Pulmonary artery endothelial cell (primary cell): ENCODE measurements at regions not wholly inside any gene's neighbourhood (a gene's known extent, or its start where the extent isn't known, plus 50 kb on each side); places are given as distances from the start of the nearest gene placed in this dataset.

Experiments used
- DNase-seq: peaks from one replicate; pipeline ENCODE4 v3.0.0-alpha.2; 2011; ENCODE audit warnings: low read depth, low spot score

DNA sequence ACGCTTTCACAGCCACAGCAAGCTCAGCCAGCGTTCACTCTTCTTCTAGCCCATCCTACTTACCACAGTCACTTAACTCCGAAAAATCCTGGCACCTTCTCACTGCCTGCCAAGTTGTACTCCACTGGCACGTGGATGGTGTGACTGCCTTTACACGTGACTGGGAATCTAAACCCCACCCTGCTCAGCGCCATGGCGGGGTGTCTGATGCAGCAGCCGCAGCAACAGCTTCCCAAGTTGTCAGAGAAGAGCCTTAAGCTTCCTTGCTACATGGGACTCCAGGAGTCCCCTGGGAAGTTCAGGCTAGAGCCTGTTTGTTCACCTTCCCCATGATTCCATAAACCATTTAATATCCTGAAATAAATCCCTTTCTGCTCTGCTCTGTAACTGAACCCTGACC lies 61.9 kb upstream of the FOXC1 start:
- DNase-seq: no peak

DNA sequence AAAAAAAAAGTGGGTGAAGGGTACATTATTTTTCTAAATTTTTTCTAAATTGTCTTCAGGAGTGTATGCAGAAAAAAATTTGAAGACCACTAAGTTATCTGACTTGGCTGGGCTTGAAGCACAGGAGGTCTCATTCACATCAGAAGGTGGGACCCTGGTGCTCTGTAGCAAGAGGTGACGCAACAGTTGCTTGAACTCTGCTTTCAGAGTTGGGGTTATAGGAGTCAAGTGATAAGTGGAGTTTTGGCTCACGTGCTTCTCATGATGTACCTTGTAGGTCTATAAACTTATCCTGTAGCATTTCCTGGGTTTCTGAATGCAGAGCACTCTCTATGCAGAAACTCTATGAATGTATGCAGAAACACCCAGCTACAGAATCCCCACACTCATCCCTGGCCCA lies 58.5 kb upstream of the FOXC1 start:
- DNase-seq: no peak

DNA sequence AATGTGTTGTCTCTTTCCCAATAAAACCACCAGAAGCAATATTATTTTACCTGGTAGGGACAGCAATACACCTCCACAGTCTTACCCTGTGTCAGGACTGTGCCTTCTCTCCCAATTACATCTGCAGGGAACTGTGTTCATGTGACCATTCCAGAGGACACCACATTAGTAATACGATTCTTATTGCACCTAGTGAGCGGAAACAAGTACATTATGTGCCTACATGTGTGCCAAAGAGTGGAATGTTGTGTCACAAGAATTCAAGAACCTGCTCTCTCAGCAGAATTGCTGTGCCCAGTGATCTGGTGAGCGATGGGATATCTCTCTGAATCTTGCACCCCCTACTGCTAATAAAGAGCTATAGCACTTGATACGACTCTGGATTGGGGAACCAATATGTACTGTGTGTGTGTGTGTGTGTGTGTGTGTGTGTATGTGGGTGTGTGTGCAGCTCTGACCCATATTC lies 57.4 kb upstream of the FOXC1 start:
- no peak for DNase-seq

DNA sequence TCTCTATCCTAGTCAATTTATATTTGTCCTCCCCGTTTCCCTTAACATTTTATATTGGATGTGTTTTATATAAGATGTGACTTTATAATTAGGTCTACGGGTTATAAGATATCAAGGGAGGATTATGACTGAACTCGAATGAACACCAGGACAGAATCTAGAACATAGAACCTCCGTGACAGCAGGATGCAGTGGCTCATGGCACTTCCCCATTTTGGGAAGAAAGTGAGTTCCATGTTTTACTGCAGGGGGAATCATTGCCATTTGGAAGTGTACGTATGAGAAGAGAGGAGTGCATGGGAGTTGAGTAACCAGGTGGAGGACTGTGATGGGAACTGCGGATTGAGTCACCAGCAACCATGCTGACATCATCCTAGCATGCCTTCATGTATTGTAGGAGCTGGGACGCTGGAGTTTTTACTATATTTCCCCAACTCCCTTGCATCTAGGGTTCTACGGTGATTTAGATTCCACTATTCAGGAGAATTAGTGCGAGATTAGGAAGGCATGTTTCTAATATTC lies 56.1 kb upstream of the FOXC1 start:
- no peak for DNase-seq

DNA sequence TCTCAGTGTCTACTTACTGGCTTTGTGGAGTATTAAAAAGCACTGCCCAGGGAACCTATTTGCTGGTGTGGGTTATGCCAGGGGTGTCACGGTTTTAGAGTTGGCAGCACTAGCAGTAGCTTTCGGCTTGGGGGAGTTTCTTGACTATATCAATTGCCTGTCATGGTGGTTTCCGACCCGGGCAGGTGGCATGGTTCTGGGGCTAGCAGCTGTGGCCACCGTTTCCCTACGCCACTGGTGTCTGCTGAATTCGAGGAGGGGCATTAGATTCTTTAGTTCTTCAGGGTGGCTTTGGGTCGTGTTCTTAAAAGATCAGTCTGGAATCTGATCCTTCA lies 55.6 kb upstream of the FOXC1 start:
- DNase-seq: no peak

DNA sequence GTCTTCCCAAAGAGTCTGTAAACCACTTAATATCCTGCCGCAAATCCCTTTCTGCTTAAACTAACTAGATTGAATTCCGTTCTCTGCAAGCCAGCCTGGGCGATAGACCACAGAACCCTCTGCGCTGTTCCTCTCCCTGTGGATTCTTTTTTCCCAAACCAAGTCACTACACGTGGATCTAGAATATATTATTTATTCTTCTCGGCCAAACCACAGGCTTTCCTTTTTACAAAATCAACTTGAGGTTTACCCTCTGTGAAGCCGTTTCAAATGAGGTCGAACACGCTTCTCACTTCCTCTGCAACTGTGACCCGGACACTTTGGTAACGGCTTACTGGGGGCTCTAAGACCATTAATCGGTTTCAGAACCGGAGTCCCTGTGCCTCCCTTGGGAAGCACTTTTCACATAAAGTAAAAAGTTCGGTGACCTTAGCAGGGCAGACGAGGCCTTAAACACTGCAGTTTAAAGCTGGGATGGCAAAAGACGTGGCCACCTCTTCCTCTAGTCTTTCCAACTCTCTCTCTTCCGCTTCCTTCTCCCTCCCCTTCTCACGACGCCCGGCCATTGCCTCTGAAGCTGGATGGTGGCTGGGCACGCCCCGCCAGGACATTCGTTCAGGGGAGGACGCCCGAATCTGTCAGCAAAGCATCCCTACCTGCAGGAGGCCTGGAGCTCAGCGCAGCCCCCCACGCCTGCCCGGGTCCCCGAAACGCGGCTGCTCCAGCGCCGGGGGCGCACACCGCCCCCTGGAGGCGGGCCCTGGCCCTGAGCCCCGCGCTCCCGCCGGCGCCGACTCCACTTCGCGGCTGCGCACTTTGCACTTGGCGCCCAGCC lies 55.0 kb upstream of the FOXC1 start:
- no peak for DNase-seq

DNA sequence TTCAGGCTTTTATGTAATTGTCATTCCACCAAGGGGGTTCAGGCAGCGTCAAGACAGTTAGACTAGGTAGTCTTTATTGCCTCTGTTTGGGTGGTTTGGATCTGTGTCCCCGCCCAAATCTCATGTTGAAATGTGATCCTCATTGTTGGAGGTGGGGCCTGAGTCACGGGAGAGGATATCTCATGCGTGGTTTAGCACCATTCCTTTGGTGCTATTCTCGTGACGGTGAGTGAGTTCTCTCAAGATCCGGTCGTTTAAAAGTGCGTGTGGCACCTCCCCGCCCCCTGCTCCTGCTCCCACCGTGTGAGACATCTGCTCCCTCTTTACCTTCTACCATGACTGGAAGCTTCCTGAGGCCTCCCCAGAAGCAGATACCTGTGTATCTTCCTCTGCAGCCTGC lies 51.3 kb upstream of the FOXC1 start:
- DNase-seq: no peak
